Erythroblast (primary cell): ENCODE measurements at regions not wholly inside any gene's neighbourhood (a gene's known extent, or its start where the extent isn't known, plus 50 kb on each side); places are given as distances from the start of the nearest gene placed in this dataset.

ENCODE experiments used
- GATA1 ChIP-seq: IDR thresholded peaks from 2 replicates; pipeline ENCODE4 v1.6.1; 2011; ENCODE audit warnings: low read depth, mild to moderate bottlenecking, control low read depth, low read length, moderate library complexity
- POLR2A ChIP-seq: IDR thresholded peaks from 2 replicates; pipeline ENCODE4 v1.6.1; 2011; ENCODE audit warnings: mild to moderate bottlenecking, low read length

DNA sequence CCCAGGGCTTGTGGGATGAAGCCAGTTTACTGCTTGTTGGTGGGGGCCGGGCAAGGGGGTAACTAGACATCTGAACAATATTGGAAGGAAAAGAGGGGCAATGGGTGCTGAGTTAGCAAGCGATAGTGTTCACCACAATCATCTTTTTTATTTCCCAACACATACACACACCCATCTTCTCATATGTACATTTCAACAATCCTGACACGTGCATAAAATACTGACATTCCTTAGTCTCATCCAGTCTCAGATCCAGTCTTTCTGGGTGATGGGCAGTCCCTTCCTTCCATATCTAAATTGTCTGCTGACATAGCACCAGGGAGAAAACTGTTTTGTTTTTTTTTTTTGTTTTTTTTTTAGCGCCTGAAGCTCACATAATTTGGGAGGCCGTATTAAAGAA, 333.6 kb upstream of the TRPC7 start:
- no peak for TF ChIP-seq POLR2A
- TF ChIP-seq GATA1, result no peak
